GM23338 (cell line): ENCODE measurements at regions not wholly inside any gene's neighbourhood (a gene's known extent, or its start where the extent isn't known, plus 50 kb on each side); places are given as distances from the start of the nearest gene placed in this dataset.

Experiments
- ATAC-seq: fragments of 200-7000 bp; cut with Tn5 transposase; 3 replicates; pipeline ENCODE4 v1.9.1; 2020
- DNase-seq: peaks from one replicate; pipeline ENCODE4 v3.0.0-alpha.2; 2015; ENCODE audit warnings: low spot score
- H2AFZ ChIP-seq: fragments of 200-600 bp; sonication (generic); 2 replicates; pipeline ENCODE4 v1.8.0; 2016; ENCODE audit warnings: antibody characterized with exemption, mild to moderate bottlenecking, moderate library complexity
- H3F3A ChIP-seq: fragments of 200-600 bp; sonication (generic); replicated peaks from 2 replicates; pipeline ENCODE4 v1.8.0; 2017; ENCODE audit warnings: antibody characterized with exemption, mixed run types, low read depth
- H3K27ac ChIP-seq: fragments of 200-600 bp; sonication (generic); 2 replicates; pipeline ENCODE4 v1.6.1; 2016; ENCODE audit warnings: low read depth
- H3K27me3 ChIP-seq: fragments of 200-600 bp; sonication (generic); 2 replicates; pipeline ENCODE4 v1.8.0; 2016; ENCODE audit warnings: mild to moderate bottlenecking, mixed run types, moderate library complexity; ENCODE audit not compliant: insufficient read depth
- H3K36me3 ChIP-seq: fragments of 200-600 bp; sonication (generic); 2 replicates; pipeline ENCODE4 v1.8.0; 2016; ENCODE audit warnings: mild to moderate bottlenecking; ENCODE audit not compliant: insufficient read depth
- H3K4me1 ChIP-seq: fragments of 200-600 bp; sonication (generic); 2 replicates; pipeline ENCODE4 v1.8.0; 2016; ENCODE audit warnings: mild to moderate bottlenecking, moderate library complexity; ENCODE audit not compliant: insufficient read depth
- H3K4me2 ChIP-seq: fragments of 200-600 bp; sonication (generic); 2 replicates; pipeline ENCODE4 v1.7.1; 2017; ENCODE audit warnings: mixed run types
- H3K4me3 ChIP-seq: fragments of 200-600 bp; sonication (generic); 2 replicates; pipeline ENCODE4 v1.6.1; 2016; ENCODE audit warnings: mixed run types
- H3K79me2 ChIP-seq: fragments of 200-600 bp; sonication (generic); replicated peaks from 2 replicates; pipeline ENCODE4 v1.8.0; 2017; ENCODE audit warnings: mild to moderate bottlenecking; ENCODE audit not compliant: insufficient read depth
- H3K9me2 ChIP-seq: fragments of 200-600 bp; sonication (generic); 2 replicates; pipeline ENCODE4 v1.8.0; 2017; ENCODE audit not compliant: insufficient read depth
- H4K20me1 ChIP-seq: fragments of 200-600 bp; sonication (generic); replicated peaks from 2 replicates; pipeline ENCODE4 v1.8.0; 2017; ENCODE audit warnings: mild to moderate bottlenecking; ENCODE audit not compliant: insufficient read depth
- H3K27ac Mint-ChIP-seq: 2 replicates; pipeline ENCODE4 v1.8.0; 2020; ENCODE audit warnings: inconsistent platforms, mild to moderate bottlenecking, moderate library complexity, mixed read lengths
- H3K27me3 Mint-ChIP-seq: 3 replicates; pipeline ENCODE4 v1.8.0; 2022; ENCODE audit warnings: low read depth, mild to moderate bottlenecking, moderate library complexity, mixed read lengths, inconsistent platforms; ENCODE audit not compliant: insufficient read depth, poor library complexity
- H3K36me3 Mint-ChIP-seq: 3 replicates; pipeline ENCODE4 v1.8.0; 2021; ENCODE audit warnings: low read depth, mild to moderate bottlenecking, inconsistent platforms, moderate library complexity, mixed read lengths
- H3K4me1 Mint-ChIP-seq: 3 replicates; pipeline ENCODE4 v1.8.0; 2020; ENCODE audit warnings: mild to moderate bottlenecking, inconsistent platforms, mixed read lengths
- H3K4me3 Mint-ChIP-seq: 3 replicates; pipeline ENCODE4 v1.8.0; 2021; ENCODE audit warnings: moderate library complexity, mild to moderate bottlenecking, inconsistent platforms, mixed read lengths
- H3K9me3 Mint-ChIP-seq: 3 replicates; pipeline ENCODE4 v1.8.0; 2020; ENCODE audit warnings: moderate library complexity, mild to moderate bottlenecking, inconsistent platforms, mixed read lengths
- CREB1 ChIP-seq: fragments of 250-450 bp; sonication (Bioruptor Pico); IDR thresholded peaks from 2 replicates; pipeline ENCODE4 v1.5.0; 2020; ENCODE audit warnings: low read depth, mild to moderate bottlenecking, moderate library complexity
- EZH2 ChIP-seq: fragments of 200-600 bp; sonication (generic); IDR thresholded peaks from one replicate; pipeline ENCODE4 v1.8.0; 2017; ENCODE audit warnings: antibody characterized with exemption, mild to moderate bottlenecking, low read depth; ENCODE audit not compliant: unreplicated experiment
- EZH2phosphoT487 ChIP-seq: fragments of 200-600 bp; sonication (generic); IDR thresholded peaks from one replicate; pipeline ENCODE4 v1.8.1; 2018; ENCODE audit warnings: antibody characterized with exemption; ENCODE audit not compliant: unreplicated experiment
- JUNB ChIP-seq: IDR thresholded peaks from one replicate; pipeline ENCODE4 v1.6.1; 2016; ENCODE audit warnings: antibody characterized with exemption; ENCODE audit not compliant: unreplicated experiment
- NANOG ChIP-seq: IDR thresholded peaks from 2 replicates; pipeline ENCODE4 v1.6.1; 2016; ENCODE audit warnings: antibody characterized with exemption, borderline replicate concordance
- POLR2AphosphoS5 ChIP-seq: IDR thresholded peaks from 2 replicates; pipeline ENCODE4 v1.6.1; 2016; ENCODE audit warnings: antibody characterized with exemption, low read depth
- STAT1 ChIP-seq: IDR thresholded peaks from one replicate; pipeline ENCODE4 v1.6.1; 2016; ENCODE audit warnings: antibody characterized with exemption; ENCODE audit not compliant: unreplicated experiment
- ZNF114 ChIP-seq: fragments of 250-450 bp; sonication (Bioruptor Pico); IDR thresholded peaks from 2 replicates; pipeline ENCODE4 v1.5.0; 2020; ENCODE audit warnings: mild to moderate bottlenecking, moderate library complexity
- ZNF331 ChIP-seq: fragments of 250-450 bp; sonication (Bioruptor Pico); IDR thresholded peaks from 2 replicates; pipeline ENCODE4 v1.5.0; 2020; ENCODE audit warnings: low read depth, mild to moderate bottlenecking, moderate library complexity
- TF ChIP-seq, protein P1 (sequence below), 2 experiments: fragments of 200-600 bp in 1 of 2; sonication (generic) in 1 of 2; conservative IDR thresholded peaks; 2 replicates each; pipeline versions ENCODE4 v1.5.1 to v1.6.1; 2016 to 2017; ENCODE audit warnings: antibody characterized with exemption in 2 of 2, low read depth in 2 of 2, mild to moderate bottlenecking in 2 of 2, moderate library complexity in 1 of 2
- TF ChIP-seq, protein P2 (sequence below): IDR thresholded peaks from 2 replicates; pipeline ENCODE4 v1.6.1; 2016; ENCODE audit warnings: antibody characterized with exemption
- TF ChIP-seq, protein P3 (sequence below): IDR thresholded peaks from one replicate; pipeline ENCODE4 v1.6.1; 2018; ENCODE audit warnings: antibody characterized with exemption; ENCODE audit not compliant: unreplicated experiment
- TF ChIP-seq, protein P4 (sequence below): fragments of 250-450 bp; sonication (Bioruptor Pico); IDR thresholded peaks from 2 replicates; pipeline ENCODE4 v1.5.0; 2020; ENCODE audit warnings: mild to moderate bottlenecking, moderate library complexity

DNA sequence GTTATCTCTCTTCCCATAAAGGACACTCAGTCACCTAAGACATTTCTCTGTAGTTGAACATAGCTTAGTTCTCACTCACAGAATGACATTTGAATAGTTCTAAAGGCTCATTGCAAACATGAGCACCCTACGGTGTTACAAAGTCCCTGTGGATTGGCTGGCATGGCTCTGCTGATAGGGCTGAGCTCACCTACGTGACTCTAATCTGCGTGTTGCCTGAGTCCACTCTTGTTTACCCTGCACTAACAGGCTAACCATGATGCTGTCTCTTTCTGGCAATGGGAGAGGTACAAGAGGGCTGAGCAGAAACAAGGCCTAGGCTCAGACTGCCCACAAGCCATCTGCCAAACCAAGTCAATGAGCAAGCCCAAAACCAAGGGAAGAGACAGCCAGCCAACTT lies 103.6 kb downstream of the PALM2AKAP2 start (continued):
- TF ChIP-seq, protein P1, sequence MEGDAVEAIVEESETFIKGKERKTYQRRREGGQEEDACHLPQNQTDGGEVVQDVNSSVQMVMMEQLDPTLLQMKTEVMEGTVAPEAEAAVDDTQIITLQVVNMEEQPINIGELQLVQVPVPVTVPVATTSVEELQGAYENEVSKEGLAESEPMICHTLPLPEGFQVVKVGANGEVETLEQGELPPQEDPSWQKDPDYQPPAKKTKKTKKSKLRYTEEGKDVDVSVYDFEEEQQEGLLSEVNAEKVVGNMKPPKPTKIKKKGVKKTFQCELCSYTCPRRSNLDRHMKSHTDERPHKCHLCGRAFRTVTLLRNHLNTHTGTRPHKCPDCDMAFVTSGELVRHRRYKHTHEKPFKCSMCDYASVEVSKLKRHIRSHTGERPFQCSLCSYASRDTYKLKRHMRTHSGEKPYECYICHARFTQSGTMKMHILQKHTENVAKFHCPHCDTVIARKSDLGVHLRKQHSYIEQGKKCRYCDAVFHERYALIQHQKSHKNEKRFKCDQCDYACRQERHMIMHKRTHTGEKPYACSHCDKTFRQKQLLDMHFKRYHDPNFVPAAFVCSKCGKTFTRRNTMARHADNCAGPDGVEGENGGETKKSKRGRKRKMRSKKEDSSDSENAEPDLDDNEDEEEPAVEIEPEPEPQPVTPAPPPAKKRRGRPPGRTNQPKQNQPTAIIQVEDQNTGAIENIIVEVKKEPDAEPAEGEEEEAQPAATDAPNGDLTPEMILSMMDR (conservative IDR thresholded peaks at IDR 0.05; ENCODE audit: low read depth in 2 of 2), result no peak
- TF ChIP-seq ZNF331 (CRISPR knock-in tag), result no peak
- no peak for TF ChIP-seq NANOG
- TF ChIP-seq CREB1 (CRISPR knock-in tag), result no peak
- no peak for TF ChIP-seq POLR2AphosphoS5
- TF ChIP-seq, protein P2, sequence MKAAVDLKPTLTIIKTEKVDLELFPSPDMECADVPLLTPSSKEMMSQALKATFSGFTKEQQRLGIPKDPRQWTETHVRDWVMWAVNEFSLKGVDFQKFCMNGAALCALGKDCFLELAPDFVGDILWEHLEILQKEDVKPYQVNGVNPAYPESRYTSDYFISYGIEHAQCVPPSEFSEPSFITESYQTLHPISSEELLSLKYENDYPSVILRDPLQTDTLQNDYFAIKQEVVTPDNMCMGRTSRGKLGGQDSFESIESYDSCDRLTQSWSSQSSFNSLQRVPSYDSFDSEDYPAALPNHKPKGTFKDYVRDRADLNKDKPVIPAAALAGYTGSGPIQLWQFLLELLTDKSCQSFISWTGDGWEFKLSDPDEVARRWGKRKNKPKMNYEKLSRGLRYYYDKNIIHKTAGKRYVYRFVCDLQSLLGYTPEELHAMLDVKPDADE, result no peak

DNA sequence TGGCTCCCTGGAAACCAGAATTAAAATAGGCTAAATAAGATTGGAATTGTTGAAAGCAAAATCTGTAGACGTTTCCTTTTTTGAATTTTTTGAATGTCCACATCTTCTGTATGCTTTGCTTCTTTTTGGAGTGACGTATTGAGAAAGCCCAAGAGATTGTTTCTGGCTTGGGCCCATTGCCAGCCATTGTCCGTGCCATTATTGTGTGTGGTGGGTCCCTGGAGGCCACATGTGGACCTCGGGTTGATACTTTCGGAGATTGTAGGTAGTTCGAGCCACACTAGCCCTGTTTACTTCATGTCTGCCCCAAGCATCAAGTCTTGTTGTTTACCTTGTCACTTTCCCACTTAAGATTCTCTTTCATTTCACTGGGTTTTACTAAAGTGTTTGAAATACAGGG lies 106.0 kb downstream of the PALM2AKAP2 start:
- Mint-ChIP-seq H3K27me3 (no peaks in the 10 kb centered on the region), H3K9me3 (no peaks in the 10 kb centered on the region), H3K4me3 (no peak overlapping the region), H3K36me3 (no peaks in the 10 kb centered on the region), H3K4me1 (peaks cover 13% of the 10 kb centered on the region; the same call in 2 of the 3 replicates), H3K27ac (no peak overlapping the region)
- no peak overlapping the region for H3K4me2 ChIP-seq
- H2AFZ ChIP-seq, result no peak overlapping the region
- H4K20me1 ChIP-seq, result no peaks in the 10 kb centered on the region
- no peaks in the 10 kb centered on the region for H3K27me3 ChIP-seq
- H3K9me2 ChIP-seq, result no peaks in the 10 kb centered on the region
- peaks cover 5% of the 10 kb centered on the region; the same call in 1 of the 2 replicates for H3K4me1 ChIP-seq
- ATAC-seq (no peak), DNase-seq (no peak)
- no peak overlapping the region for H3K27ac ChIP-seq
- no peaks in the 10 kb centered on the region for H3K79me2 ChIP-seq
- H3K4me3 ChIP-seq, result no peak overlapping the region
- no peaks in the 10 kb centered on the region for H3F3A ChIP-seq
- H3K36me3 ChIP-seq, result no peaks in the 10 kb centered on the region
- TF ChIP-seq EZH2 (no peak), EZH2phosphoT487 (no peak), STAT1 (no peak), NANOG (no peak), ZNF114 (CRISPR knock-in tag) (no peak), POLR2AphosphoS5 (no peak), JUNB (no peak)
- TF ChIP-seq, protein P3, sequence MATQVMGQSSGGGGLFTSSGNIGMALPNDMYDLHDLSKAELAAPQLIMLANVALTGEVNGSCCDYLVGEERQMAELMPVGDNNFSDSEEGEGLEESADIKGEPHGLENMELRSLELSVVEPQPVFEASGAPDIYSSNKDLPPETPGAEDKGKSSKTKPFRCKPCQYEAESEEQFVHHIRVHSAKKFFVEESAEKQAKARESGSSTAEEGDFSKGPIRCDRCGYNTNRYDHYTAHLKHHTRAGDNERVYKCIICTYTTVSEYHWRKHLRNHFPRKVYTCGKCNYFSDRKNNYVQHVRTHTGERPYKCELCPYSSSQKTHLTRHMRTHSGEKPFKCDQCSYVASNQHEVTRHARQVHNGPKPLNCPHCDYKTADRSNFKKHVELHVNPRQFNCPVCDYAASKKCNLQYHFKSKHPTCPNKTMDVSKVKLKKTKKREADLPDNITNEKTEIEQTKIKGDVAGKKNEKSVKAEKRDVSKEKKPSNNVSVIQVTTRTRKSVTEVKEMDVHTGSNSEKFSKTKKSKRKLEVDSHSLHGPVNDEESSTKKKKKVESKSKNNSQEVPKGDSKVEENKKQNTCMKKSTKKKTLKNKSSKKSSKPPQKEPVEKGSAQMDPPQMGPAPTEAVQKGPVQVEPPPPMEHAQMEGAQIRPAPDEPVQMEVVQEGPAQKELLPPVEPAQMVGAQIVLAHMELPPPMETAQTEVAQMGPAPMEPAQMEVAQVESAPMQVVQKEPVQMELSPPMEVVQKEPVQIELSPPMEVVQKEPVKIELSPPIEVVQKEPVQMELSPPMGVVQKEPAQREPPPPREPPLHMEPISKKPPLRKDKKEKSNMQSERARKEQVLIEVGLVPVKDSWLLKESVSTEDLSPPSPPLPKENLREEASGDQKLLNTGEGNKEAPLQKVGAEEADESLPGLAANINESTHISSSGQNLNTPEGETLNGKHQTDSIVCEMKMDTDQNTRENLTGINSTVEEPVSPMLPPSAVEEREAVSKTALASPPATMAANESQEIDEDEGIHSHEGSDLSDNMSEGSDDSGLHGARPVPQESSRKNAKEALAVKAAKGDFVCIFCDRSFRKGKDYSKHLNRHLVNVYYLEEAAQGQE, result no peak
- TF ChIP-seq, protein P4, sequence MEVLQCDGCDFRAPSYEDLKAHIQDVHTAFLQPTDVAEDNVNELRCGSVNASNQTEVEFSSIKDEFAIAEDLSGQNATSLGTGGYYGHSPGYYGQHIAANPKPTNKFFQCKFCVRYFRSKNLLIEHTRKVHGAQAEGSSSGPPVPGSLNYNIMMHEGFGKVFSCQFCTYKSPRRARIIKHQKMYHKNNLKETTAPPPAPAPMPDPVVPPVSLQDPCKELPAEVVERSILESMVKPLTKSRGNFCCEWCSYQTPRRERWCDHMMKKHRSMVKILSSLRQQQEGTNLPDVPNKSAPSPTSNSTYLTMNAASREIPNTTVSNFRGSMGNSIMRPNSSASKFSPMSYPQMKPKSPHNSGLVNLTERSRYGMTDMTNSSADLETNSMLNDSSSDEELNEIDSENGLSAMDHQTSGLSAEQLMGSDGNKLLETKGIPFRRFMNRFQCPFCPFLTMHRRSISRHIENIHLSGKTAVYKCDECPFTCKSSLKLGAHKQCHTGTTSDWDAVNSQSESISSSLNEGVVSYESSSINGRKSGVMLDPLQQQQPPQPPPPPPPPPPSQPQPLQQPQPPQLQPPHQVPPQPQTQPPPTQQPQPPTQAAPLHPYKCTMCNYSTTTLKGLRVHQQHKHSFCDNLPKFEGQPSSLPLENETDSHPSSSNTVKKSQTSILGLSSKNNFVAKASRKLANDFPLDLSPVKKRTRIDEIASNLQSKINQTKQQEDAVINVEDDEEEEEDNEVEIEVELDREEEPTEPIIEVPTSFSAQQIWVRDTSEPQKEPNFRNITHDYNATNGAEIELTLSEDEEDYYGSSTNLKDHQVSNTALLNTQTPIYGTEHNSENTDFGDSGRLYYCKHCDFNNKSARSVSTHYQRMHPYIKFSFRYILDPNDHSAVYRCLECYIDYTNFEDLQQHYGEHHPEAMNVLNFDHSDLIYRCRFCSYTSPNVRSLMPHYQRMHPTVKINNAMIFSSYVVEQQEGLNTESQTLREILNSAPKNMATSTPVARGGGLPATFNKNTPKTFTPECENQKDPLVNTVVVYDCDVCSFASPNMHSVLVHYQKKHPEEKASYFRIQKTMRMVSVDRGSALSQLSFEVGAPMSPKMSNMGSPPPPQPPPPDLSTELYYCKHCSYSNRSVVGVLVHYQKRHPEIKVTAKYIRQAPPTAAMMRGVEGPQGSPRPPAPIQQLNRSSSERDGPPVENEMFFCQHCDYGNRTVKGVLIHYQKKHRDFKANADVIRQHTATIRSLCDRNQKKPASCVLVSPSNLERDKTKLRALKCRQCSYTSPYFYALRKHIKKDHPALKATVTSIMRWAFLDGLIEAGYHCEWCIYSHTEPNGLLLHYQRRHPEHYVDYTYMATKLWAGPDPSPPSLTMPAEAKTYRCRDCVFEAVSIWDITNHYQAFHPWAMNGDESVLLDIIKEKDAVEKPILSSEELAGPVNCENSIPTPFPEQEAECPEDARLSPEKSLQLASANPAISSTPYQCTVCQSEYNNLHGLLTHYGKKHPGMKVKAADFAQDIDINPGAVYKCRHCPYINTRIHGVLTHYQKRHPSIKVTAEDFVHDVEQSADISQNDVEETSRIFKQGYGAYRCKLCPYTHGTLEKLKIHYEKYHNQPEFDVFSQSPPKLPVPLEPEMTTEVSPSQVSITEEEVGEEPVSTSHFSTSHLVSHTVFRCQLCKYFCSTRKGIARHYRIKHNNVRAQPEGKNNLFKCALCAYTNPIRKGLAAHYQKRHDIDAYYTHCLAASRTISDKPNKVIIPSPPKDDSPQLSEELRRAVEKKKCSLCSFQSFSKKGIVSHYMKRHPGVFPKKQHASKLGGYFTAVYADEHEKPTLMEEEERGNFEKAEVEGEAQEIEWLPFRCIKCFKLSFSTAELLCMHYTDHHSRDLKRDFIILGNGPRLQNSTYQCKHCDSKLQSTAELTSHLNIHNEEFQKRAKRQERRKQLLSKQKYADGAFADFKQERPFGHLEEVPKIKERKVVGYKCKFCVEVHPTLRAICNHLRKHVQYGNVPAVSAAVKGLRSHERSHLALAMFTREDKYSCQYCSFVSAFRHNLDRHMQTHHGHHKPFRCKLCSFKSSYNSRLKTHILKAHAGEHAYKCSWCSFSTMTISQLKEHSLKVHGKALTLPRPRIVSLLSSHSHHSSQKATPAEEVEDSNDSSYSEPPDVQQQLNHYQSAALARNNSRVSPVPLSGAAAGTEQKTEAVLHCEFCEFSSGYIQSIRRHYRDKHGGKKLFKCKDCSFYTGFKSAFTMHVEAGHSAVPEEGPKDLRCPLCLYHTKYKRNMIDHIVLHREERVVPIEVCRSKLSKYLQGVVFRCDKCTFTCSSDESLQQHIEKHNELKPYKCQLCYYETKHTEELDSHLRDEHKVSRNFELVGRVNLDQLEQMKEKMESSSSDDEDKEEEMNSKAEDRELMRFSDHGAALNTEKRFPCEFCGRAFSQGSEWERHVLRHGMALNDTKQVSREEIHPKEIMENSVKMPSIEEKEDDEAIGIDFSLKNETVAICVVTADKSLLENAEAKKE, result no peak
